ENCODE measurements at regions not wholly inside any gene's neighbourhood (a gene's known extent, or its start where the extent isn't known, plus 50 kb on each side); places are given as distances from the start of the nearest gene placed in this dataset.

DNA sequence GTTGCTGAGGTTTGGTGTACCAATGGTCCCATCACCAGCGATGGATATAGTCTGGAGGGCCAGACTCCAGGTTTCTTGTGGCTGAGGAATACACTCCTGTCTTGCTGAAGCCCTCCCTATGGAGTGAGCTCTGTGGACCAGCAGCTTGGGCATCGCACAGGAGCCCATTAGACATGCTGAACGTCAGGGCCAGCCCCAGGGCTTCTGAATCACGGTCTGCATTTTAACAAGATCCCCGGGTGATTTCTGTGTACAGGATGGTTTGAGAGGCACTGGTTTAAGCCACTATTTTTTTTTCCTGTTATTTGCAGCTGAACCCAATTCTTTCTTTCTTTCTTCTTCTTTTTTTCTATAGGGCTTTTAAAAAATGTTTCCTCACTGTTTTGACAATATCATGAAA lies 69.5 kb upstream of the XCR1 start:
- no peaks in the 10 kb centered on the region for H3K27me3 ChIP-seq (ENCODE audit: insufficient read depth, low read depth)
- peak overlapping the region; percentile 67 for H3K4me2 ChIP-seq
- peak overlapping the region; percentile 53; the same call in 1 of the 2 replicates for H3K9ac ChIP-seq
- no peak for TF ChIP-seq CTCF (conservative IDR thresholded peaks at IDR 0.05; ENCODE audit: low read depth, low read length)
- no peaks in the 10 kb centered on the region for H3K36me3 ChIP-seq (ENCODE audit: insufficient read depth)
- H3K27ac ChIP-seq: peak overlapping the region; percentile 95
- no peak overlapping the region for H3K4me3 ChIP-seq (IDR thresholded peaks at IDR 0.05; ENCODE audit: insufficient read depth, low read depth, low read length)
- no peaks in the 10 kb centered on the region for H4K20me1 ChIP-seq (ENCODE audit: insufficient read depth)
- no peak overlapping the region for H2AFZ ChIP-seq (ENCODE audit: low read depth)
- H3K79me2 ChIP-seq (ENCODE audit: insufficient read depth, low read depth): no peaks in the 10 kb centered on the region
- peaks cover 100% of the 10 kb centered on the region for H3K4me1 ChIP-seq (ENCODE audit: low read depth, poor library complexity, severe bottlenecking)

GRCh38 chr3:46096336-46096735 lies 69.1 kb upstream of the XCR1 start:
- Histone ChIP-seq H2AFZ (ENCODE audit: low read depth) (no peak overlapping the region), H3K36me3 (ENCODE audit: insufficient read depth) (no peaks in the 10 kb centered on the region), H3K27me3 (ENCODE audit: insufficient read depth, low read depth) (no peaks in the 10 kb centered on the region), H3K4me2 (peak overlapping the region; percentile 67; the same call in 1 of the 2 replicates), H3K4me1 (ENCODE audit: low read depth, poor library complexity, severe bottlenecking) (peaks cover 100% of the 10 kb centered on the region), H3K27ac (peak overlapping the region; percentile 95), H4K20me1 (ENCODE audit: insufficient read depth) (no peaks in the 10 kb centered on the region), H3K9ac (peak overlapping the region; percentile 53; the same call in 1 of the 2 replicates), H3K4me3 (IDR thresholded peaks at IDR 0.05; ENCODE audit: insufficient read depth, low read depth, low read length) (no peak overlapping the region), H3K79me2 (ENCODE audit: insufficient read depth, low read depth) (no peaks in the 10 kb centered on the region)
- no peak for TF ChIP-seq CTCF (conservative IDR thresholded peaks at IDR 0.05; ENCODE audit: low read depth, low read length)

DNA sequence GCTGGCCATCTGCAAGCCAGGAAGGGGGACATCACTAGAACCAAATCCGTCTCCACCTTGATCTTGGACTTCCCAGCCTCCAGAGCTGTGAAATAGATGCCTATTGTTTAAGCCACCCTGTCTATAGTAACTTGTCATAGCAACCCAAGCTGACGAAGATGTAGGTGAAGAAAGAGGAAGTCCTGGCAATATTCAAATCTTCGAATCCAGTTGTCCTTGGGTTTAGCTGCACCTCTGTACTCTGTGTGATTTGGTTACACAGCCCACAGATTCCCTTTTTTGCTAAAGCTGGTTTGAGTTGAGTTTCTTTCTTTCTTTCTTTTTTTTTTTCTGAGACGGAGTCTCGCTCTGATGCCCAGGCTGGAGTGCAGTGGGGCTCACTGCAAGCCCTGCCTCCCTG lies 68.0 kb upstream of the XCR1 start:
- no peak overlapping the region for H3K9ac ChIP-seq
- H3K4me2 ChIP-seq: no peak overlapping the region
- H3K36me3 ChIP-seq (ENCODE audit: insufficient read depth): no peaks in the 10 kb centered on the region
- no peak for TF ChIP-seq CTCF (conservative IDR thresholded peaks at IDR 0.05; ENCODE audit: low read depth, low read length)
- H4K20me1 ChIP-seq (ENCODE audit: insufficient read depth): no peaks in the 10 kb centered on the region
- no peaks in the 10 kb centered on the region for H3K79me2 ChIP-seq (ENCODE audit: insufficient read depth, low read depth)
- peaks cover 100% of the 10 kb centered on the region for H3K4me1 ChIP-seq (ENCODE audit: low read depth, poor library complexity, severe bottlenecking)
- no peak overlapping the region for H3K27ac ChIP-seq
- H3K4me3 ChIP-seq (IDR thresholded peaks at IDR 0.05; ENCODE audit: insufficient read depth, low read depth, low read length): no peak overlapping the region
- H3K27me3 ChIP-seq (ENCODE audit: insufficient read depth, low read depth): no peaks in the 10 kb centered on the region
- H2AFZ ChIP-seq (ENCODE audit: low read depth): no peak overlapping the region

- TF ChIP-seq CTCF (conservative IDR thresholded peaks at IDR 0.05; ENCODE audit: low read depth, low read length): no peak
- Histone ChIP-seq H3K4me1 (ENCODE audit: low read depth, poor library complexity, severe bottlenecking) (peaks cover 100% of the 10 kb centered on the region), H3K9ac (no peak overlapping the region), H3K79me2 (ENCODE audit: insufficient read depth, low read depth) (no peaks in the 10 kb centered on the region), H3K4me3 (IDR thresholded peaks at IDR 0.05; ENCODE audit: insufficient read depth, low read depth, low read length) (no peak overlapping the region), H3K27me3 (ENCODE audit: insufficient read depth, low read depth) (no peaks in the 10 kb centered on the region), H2AFZ (ENCODE audit: low read depth) (no peak overlapping the region), H4K20me1 (ENCODE audit: insufficient read depth) (no peaks in the 10 kb centered on the region), H3K27ac (no peak overlapping the region), H3K36me3 (ENCODE audit: insufficient read depth) (no peaks in the 10 kb centered on the region), H3K4me2 (peak overlapping the region; percentile 86; the same call in 1 of the 2 replicates)
Observed at GRCh38 chr3:46094506-46094905, 67.2 kb upstream of the XCR1 start.

Measured in KMS-11 (cell line).